SU-DHL-6 (cell line): ENCODE measurements at regions not wholly inside any gene's neighbourhood (a gene's known extent, or its start where the extent isn't known, plus 50 kb on each side); places are given as distances from the start of the nearest gene placed in this dataset.

Source experiments
- H2AFZ ChIP-seq: fragments of 200-600 bp; sonication (generic); 2 replicates; pipeline ENCODE4 v1.6.1; 2014; ENCODE audit warnings: low read depth, mild to moderate bottlenecking, moderate library complexity, mixed read lengths, antibody characterized with exemption, low read length; ENCODE audit not compliant: severe bottlenecking
- H3F3A ChIP-seq: fragments of 200-600 bp; shearing (Covaris generic); 2 replicates; pipeline ENCODE4 v1.6.0; 2016; ENCODE audit warnings: antibody characterized with exemption, mild to moderate bottlenecking; ENCODE audit not compliant: insufficient read depth
- H3K27ac ChIP-seq: fragments of 200-600 bp; sonication (generic); 2 replicates; pipeline ENCODE4 v1.5.1; 2016; ENCODE audit warnings: low read depth, mild to moderate bottlenecking, low read length, moderate library complexity, mixed read lengths
- H3K27me3 ChIP-seq: fragments of 200-600 bp; sonication (generic), shearing (Covaris generic); 2 replicates; pipeline ENCODE4 v1.6.0; 2014; ENCODE audit warnings: mild to moderate bottlenecking, low read length
- H3K36me3 ChIP-seq: fragments of 200-600 bp; sonication (generic); 2 replicates; pipeline ENCODE4 v1.6.1; 2014; ENCODE audit warnings: mild to moderate bottlenecking, low read length, mixed read lengths
- H3K4me2 ChIP-seq: fragments of 300-600, 200-600 bp; shearing (Covaris generic), sonication (generic); 2 replicates; pipeline ENCODE4 v1.6.0; 2014; ENCODE audit warnings: low read length, low read depth, mild to moderate bottlenecking; ENCODE audit not compliant: poor library complexity, severe bottlenecking
- H3K4me3 ChIP-seq: fragments of 200-600 bp; sonication (generic); 2 replicates; pipeline ENCODE4 v1.5.1; 2014; ENCODE audit warnings: antibody characterized with exemption, low read length, mild to moderate bottlenecking, mixed read lengths; ENCODE audit not compliant: insufficient read depth, poor library complexity, severe bottlenecking
- H3K79me2 ChIP-seq: fragments of 200-600 bp; sonication (generic); 2 replicates; pipeline ENCODE4 v1.6.1; 2014; ENCODE audit warnings: mild to moderate bottlenecking, low read length, moderate library complexity; ENCODE audit not compliant: insufficient read depth
- H3K9ac ChIP-seq: fragments of 200-600 bp; sonication (generic); 2 replicates; pipeline ENCODE4 v1.7.0; 2014; ENCODE audit warnings: mild to moderate bottlenecking, low read length
- H3K9me2 ChIP-seq: fragments of 200-600 bp; sonication (generic); replicated peaks from 2 replicates; pipeline ENCODE4 v1.6.1; 2014; ENCODE audit warnings: low read length; ENCODE audit not compliant: insufficient read depth
- H3K9me3 ChIP-seq: fragments of 200-600 bp; sonication (generic); 2 replicates; pipeline ENCODE4 v1.6.1; 2014; ENCODE audit warnings: low read length, mixed read lengths; ENCODE audit not compliant: insufficient read depth
- H4K20me1 ChIP-seq: fragments of 200-600 bp; sonication (generic); 2 replicates; pipeline ENCODE4 v1.6.1; 2014; ENCODE audit warnings: low read depth, mild to moderate bottlenecking, antibody characterized with exemption, low read length, moderate library complexity, mixed read lengths
- CTCF ChIP-seq: fragments of 200-600 bp; sonication (generic); IDR thresholded peaks from one replicate; pipeline ENCODE4 v1.5.1; 2017; ENCODE audit warnings: antibody characterized with exemption, mild to moderate bottlenecking, low read length, moderate library complexity; ENCODE audit not compliant: insufficient read depth, poor library complexity, severe bottlenecking
- EZH2phosphoT487 ChIP-seq: fragments of 200-600 bp; sonication (generic), shearing (Covaris generic); conservative IDR thresholded peaks from 2 replicates; pipeline ENCODE4 v1.6.1; 2018; ENCODE audit warnings: mild to moderate bottlenecking, antibody characterized with exemption, low read length, moderate library complexity, mixed read lengths

GRCh38 chr10:79007018-79007417 lies 61.7 kb upstream of the ZMIZ1 start:
- H3K79me2 ChIP-seq: no peaks in the 10 kb centered on the region
- no peaks in the 10 kb centered on the region for H3F3A ChIP-seq
- no peak overlapping the region for H3K4me3 ChIP-seq
- H3K9me2 ChIP-seq: no peaks in the 10 kb centered on the region
- H3K9me3 ChIP-seq: no peaks in the 10 kb centered on the region
- H3K27ac ChIP-seq: no peak overlapping the region
- H3K27me3 ChIP-seq: no peaks in the 10 kb centered on the region
- H3K4me2 ChIP-seq: no peak overlapping the region
- H2AFZ ChIP-seq: no peak overlapping the region
- no peaks in the 10 kb centered on the region for H4K20me1 ChIP-seq
- H3K36me3 ChIP-seq: no peaks in the 10 kb centered on the region
- no peak overlapping the region for H3K9ac ChIP-seq
- no peak for TF ChIP-seq EZH2phosphoT487

- Histone ChIP-seq H3F3A (no peaks in the 10 kb centered on the region), H3K27ac (no peak overlapping the region)
Measured at GRCh38 chr10:79007421-79008319, 61.1 kb upstream of the ZMIZ1 start.

GRCh38 chr10:79009145-79009544 lies 59.6 kb upstream of the ZMIZ1 start:
- Histone ChIP-seq H3K27ac (no peak overlapping the region), H3K9ac (no peak overlapping the region), H3K27me3 (no peaks in the 10 kb centered on the region), H3K4me2 (no peak overlapping the region), H3K9me2 (no peaks in the 10 kb centered on the region), H3K36me3 (no peaks in the 10 kb centered on the region), H2AFZ (no peak overlapping the region), H4K20me1 (no peaks in the 10 kb centered on the region), H3K79me2 (no peaks in the 10 kb centered on the region), H3F3A (no peaks in the 10 kb centered on the region), H3K4me3 (no peak overlapping the region), H3K9me3 (no peaks in the 10 kb centered on the region)
- no peak for TF ChIP-seq EZH2phosphoT487
- TF ChIP-seq CTCF: no peak

More at GRCh38 chr10:79007421-79008319, 61.1 kb upstream of the ZMIZ1 start:
- H3K36me3 ChIP-seq: no peaks in the 10 kb centered on the region
- H3K9ac ChIP-seq: no peak overlapping the region
- TF ChIP-seq CTCF: no peak
- TF ChIP-seq EZH2phosphoT487: no peak
- H3K27me3 ChIP-seq: no peaks in the 10 kb centered on the region
- no peak overlapping the region for H2AFZ ChIP-seq
- no peak overlapping the region for H3K4me2 ChIP-seq
- no peaks in the 10 kb centered on the region for H3K79me2 ChIP-seq
- no peaks in the 10 kb centered on the region for H4K20me1 ChIP-seq
- H3K9me2 ChIP-seq: no peaks in the 10 kb centered on the region
- H3K4me3 ChIP-seq: no peak overlapping the region
- no peaks in the 10 kb centered on the region for H3K9me3 ChIP-seq

GRCh38 chr10:79012567-79012966 lies 56.2 kb upstream of the ZMIZ1 start:
- H3K4me2 ChIP-seq: no peak overlapping the region
- no peaks in the 10 kb centered on the region for H3K79me2 ChIP-seq
- no peak overlapping the region for H3K27ac ChIP-seq
- no peaks in the 10 kb centered on the region for H4K20me1 ChIP-seq
- H2AFZ ChIP-seq: no peak overlapping the region
- no peaks in the 10 kb centered on the region for H3F3A ChIP-seq
- no peak for TF ChIP-seq CTCF
- TF ChIP-seq EZH2phosphoT487: no peak
- H3K36me3 ChIP-seq: no peaks in the 10 kb centered on the region
- no peaks in the 10 kb centered on the region for H3K27me3 ChIP-seq
- no peaks in the 10 kb centered on the region for H3K9me3 ChIP-seq
- no peaks in the 10 kb centered on the region for H3K9me2 ChIP-seq
- H3K4me3 ChIP-seq: no peak overlapping the region
- no peak overlapping the region for H3K9ac ChIP-seq
